Loucy (cell line): ENCODE measurements at regions not wholly inside any gene's neighbourhood (a gene's known extent, or its start where the extent isn't known, plus 50 kb on each side); places are given as distances from the start of the nearest gene placed in this dataset.

ENCODE experiments used
- H2AFZ ChIP-seq: fragments of 200-600 bp; sonication (generic); 2 replicates; pipeline ENCODE4 v1.6.0; 2016; ENCODE audit warnings: antibody characterized with exemption, mild to moderate bottlenecking, low read length, moderate library complexity
- H3F3A ChIP-seq: fragments of 200-600 bp; 2 replicates; pipeline ENCODE4 v1.6.0; 2016; ENCODE audit warnings: antibody characterized with exemption, low read depth, mild to moderate bottlenecking
- H3K27me3 ChIP-seq: fragments of 200-600 bp; sonication (generic); 2 replicates; pipeline ENCODE4 v1.6.1; 2014; ENCODE audit warnings: low read length, mild to moderate bottlenecking; ENCODE audit not compliant: insufficient read depth, poor library complexity, severe bottlenecking
- H3K36me3 ChIP-seq: fragments of 200-600 bp; sonication (generic); 2 replicates; pipeline ENCODE4 v1.6.1; 2016; ENCODE audit warnings: low read length; ENCODE audit not compliant: insufficient read depth
- H3K4me1 ChIP-seq: fragments of 200-600 bp; sonication (generic); 2 replicates; pipeline ENCODE4 v1.5.1; 2014; ENCODE audit warnings: low read length, mild to moderate bottlenecking; ENCODE audit not compliant: insufficient read depth, poor library complexity, severe bottlenecking
- H3K4me2 ChIP-seq: fragments of 200-600 bp; sonication (generic); 2 replicates; pipeline ENCODE4 v1.6.0; 2014; ENCODE audit warnings: antibody characterized with exemption, low read length, low read depth, mild to moderate bottlenecking; ENCODE audit not compliant: poor library complexity, severe bottlenecking
- H3K4me3 ChIP-seq: fragments of 200-600 bp; sonication (generic); 2 replicates; pipeline ENCODE4 v1.5.1; 2014; ENCODE audit warnings: low read length, mild to moderate bottlenecking, mixed read lengths; ENCODE audit not compliant: poor library complexity, severe bottlenecking
- H3K79me2 ChIP-seq: fragments of 200-600 bp; sonication (generic); 2 replicates; pipeline ENCODE4 v1.6.1; 2014; ENCODE audit warnings: low read length; ENCODE audit not compliant: insufficient read depth
- H3K9ac ChIP-seq: fragments of 200-600 bp; sonication (generic); 2 replicates; pipeline ENCODE4 v1.6.0; 2014; ENCODE audit warnings: mild to moderate bottlenecking, low read depth, low read length, moderate library complexity; ENCODE audit not compliant: poor library complexity, severe bottlenecking
- H3K9me2 ChIP-seq: fragments of 200-600 bp; sonication (generic); replicated peaks from 2 replicates; pipeline ENCODE4 v1.6.1; 2016; ENCODE audit warnings: low read depth, low read length, mixed read lengths
- H3K9me3 ChIP-seq: fragments of 200-600 bp; sonication (generic); 2 replicates; pipeline ENCODE4 v1.6.1; 2014; ENCODE audit warnings: mild to moderate bottlenecking, antibody characterized with exemption, low read length, low read depth; ENCODE audit not compliant: insufficient read depth
- H4K20me1 ChIP-seq: fragments of 200-600 bp; sonication (generic); 2 replicates; pipeline ENCODE4 v1.6.0; 2014; ENCODE audit warnings: antibody characterized with exemption, low read length, mild to moderate bottlenecking; ENCODE audit not compliant: insufficient read depth, poor library complexity, severe bottlenecking
- CTCF ChIP-seq: fragments of 200-600 bp; sonication (generic); conservative IDR thresholded peaks from 2 replicates; pipeline ENCODE4 v1.5.1; 2014; ENCODE audit warnings: mild to moderate bottlenecking, antibody characterized with exemption, low read length
- EZH2phosphoT487 ChIP-seq: fragments of 200-600 bp; IDR thresholded peaks from 2 replicates; pipeline ENCODE4 v1.6.1; 2018; ENCODE audit warnings: antibody characterized with exemption, mild to moderate bottlenecking, moderate library complexity, borderline replicate concordance

- no peaks in the 10 kb centered on the region for H3K9me2 ChIP-seq
- TF ChIP-seq EZH2phosphoT487 (no peak), CTCF (no peak)
Observed at GRCh38 chr6:91013511-91013910, 426.6 kb upstream of the MAP3K7 start.

GRCh38 chr6:90997076-90997475 is 410.2 kb upstream of the MAP3K7 start:
- Histone ChIP-seq H4K20me1 (no peaks in the 10 kb centered on the region), H3K4me2 (no peak overlapping the region), H3K4me3 (no peak overlapping the region), H3K9me3 (no peaks in the 10 kb centered on the region), H3K27me3 (no peaks in the 10 kb centered on the region), H3K9me2 (no peaks in the 10 kb centered on the region), H3K9ac (no peak overlapping the region), H2AFZ (no peak overlapping the region), H3F3A (no peaks in the 10 kb centered on the region), H3K4me1 (no peaks in the 10 kb centered on the region), H3K36me3 (no peaks in the 10 kb centered on the region), H3K79me2 (no peaks in the 10 kb centered on the region)
- TF ChIP-seq CTCF (no peak), EZH2phosphoT487 (no peak)

More at GRCh38 chr6:91013511-91013910, 426.6 kb upstream of the MAP3K7 start:
- no peaks in the 10 kb centered on the region for H3K27me3 ChIP-seq
- no peaks in the 10 kb centered on the region for H4K20me1 ChIP-seq
- no peaks in the 10 kb centered on the region for H3F3A ChIP-seq
- no peaks in the 10 kb centered on the region for H3K36me3 ChIP-seq
- no peaks in the 10 kb centered on the region for H3K79me2 ChIP-seq
- H3K4me1 ChIP-seq: no peaks in the 10 kb centered on the region
- H3K9ac ChIP-seq: no peak overlapping the region
- H3K4me3 ChIP-seq: no peak overlapping the region
- H3K9me3 ChIP-seq: no peaks in the 10 kb centered on the region
- no peak overlapping the region for H2AFZ ChIP-seq
- H3K4me2 ChIP-seq: no peak overlapping the region

- Histone ChIP-seq H2AFZ (no peak overlapping the region), H3K79me2 (no peaks in the 10 kb centered on the region), H3K36me3 (no peaks in the 10 kb centered on the region), H3F3A (no peaks in the 10 kb centered on the region), H3K9me2 (no peaks in the 10 kb centered on the region), H3K27me3 (no peaks in the 10 kb centered on the region), H4K20me1 (no peaks in the 10 kb centered on the region), H3K9me3 (no peaks in the 10 kb centered on the region), H3K4me2 (no peak overlapping the region), H3K9ac (no peak overlapping the region), H3K4me3 (no peak overlapping the region), H3K4me1 (no peaks in the 10 kb centered on the region)
- TF ChIP-seq EZH2phosphoT487 (no peak), CTCF (no peak)
Observed at GRCh38 chr6:90993770-90994169, 406.9 kb upstream of the MAP3K7 start.
